Adrenal gland (tissue), 5 donors: ENCODE measurements at regions not wholly inside any gene's neighbourhood (a gene's known extent, or its start where the extent isn't known, plus 50 kb on each side); places are given as distances from the start of the nearest gene placed in this dataset.

Experiments used
- POLR2A ChIP-seq, 2 donors: fragments of 450-650 bp; IDR thresholded peaks; one replicate each; pipeline ENCODE4 v1.6.1; 2017; ENCODE audit warnings: antibody characterized with exemption in 2 of 2, mild to moderate bottlenecking in 2 of 2, moderate library complexity in 1 of 2
- TF ChIP-seq, protein P1 (sequence below), 6 experiments: fragments of 450-650 bp in 4 of 6; fragments of 200-600 bp in 2 of 6; sonication (generic) in 1 of 6; IDR thresholded peaks; 1 replicate in 5 of 6; 2 replicates in 1 of 6; pipeline versions ENCODE4 v1.5.1 to v1.8.0; 2016 to 2021; ENCODE audit warnings: antibody characterized with exemption in 6 of 6, mild to moderate bottlenecking in 2 of 6, moderate library complexity in 1 of 6
- donor health status: DM: no; HTN: no; CAD: no.

DNA sequence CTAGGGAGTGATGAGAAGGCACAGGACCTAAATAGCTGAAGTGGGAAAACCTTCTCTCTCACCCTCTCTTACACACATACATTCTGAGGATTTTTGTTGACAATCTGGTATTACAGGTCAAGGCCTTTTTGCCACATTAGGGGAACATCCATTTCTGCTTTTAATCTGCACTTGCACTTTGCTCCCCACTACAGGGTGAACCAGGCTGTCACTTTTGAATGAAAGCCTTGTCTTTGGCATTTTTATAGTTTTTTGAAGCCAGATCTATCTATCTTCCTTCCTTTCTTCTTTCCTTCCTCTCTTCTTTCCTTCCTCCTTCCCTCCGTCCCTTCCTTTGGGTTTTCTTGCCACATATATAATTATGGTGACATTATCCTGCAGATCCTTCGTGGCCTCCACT, 165.9 kb upstream of the OTX2 start:
- TF ChIP-seq, protein P1, sequence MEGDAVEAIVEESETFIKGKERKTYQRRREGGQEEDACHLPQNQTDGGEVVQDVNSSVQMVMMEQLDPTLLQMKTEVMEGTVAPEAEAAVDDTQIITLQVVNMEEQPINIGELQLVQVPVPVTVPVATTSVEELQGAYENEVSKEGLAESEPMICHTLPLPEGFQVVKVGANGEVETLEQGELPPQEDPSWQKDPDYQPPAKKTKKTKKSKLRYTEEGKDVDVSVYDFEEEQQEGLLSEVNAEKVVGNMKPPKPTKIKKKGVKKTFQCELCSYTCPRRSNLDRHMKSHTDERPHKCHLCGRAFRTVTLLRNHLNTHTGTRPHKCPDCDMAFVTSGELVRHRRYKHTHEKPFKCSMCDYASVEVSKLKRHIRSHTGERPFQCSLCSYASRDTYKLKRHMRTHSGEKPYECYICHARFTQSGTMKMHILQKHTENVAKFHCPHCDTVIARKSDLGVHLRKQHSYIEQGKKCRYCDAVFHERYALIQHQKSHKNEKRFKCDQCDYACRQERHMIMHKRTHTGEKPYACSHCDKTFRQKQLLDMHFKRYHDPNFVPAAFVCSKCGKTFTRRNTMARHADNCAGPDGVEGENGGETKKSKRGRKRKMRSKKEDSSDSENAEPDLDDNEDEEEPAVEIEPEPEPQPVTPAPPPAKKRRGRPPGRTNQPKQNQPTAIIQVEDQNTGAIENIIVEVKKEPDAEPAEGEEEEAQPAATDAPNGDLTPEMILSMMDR (IDR thresholded peaks at IDR 0.05) = no peak
- no peak for TF ChIP-seq POLR2A (IDR thresholded peaks at IDR 0.05)
